Keratinocyte (primary cell): ENCODE measurements at regions not wholly inside any gene's neighbourhood (a gene's known extent, or its start where the extent isn't known, plus 50 kb on each side); places are given as distances from the start of the nearest gene placed in this dataset.

Experiments used
- DNase-seq: peaks from one replicate; pipeline ENCODE4 v3.0.0-alpha.2; 2011; ENCODE audit warnings: low read depth, missing footprints, low spot score
- FAIRE-seq: peaks from 2 replicates; lab custom pipeline; 2011; peaks lifted over from hg19 to GRCh38; lab: Jason Lieb, UNC
- H2AFZ ChIP-seq: 2 replicates; pipeline ENCODE4 v1.6.0; 2012; ENCODE audit warnings: low read length, control low read depth, inconsistent platforms; ENCODE audit not compliant: control insufficient read depth
- H3K27ac ChIP-seq: 2 replicates; pipeline ENCODE4 v1.5.1; 2011; ENCODE audit warnings: low read length; ENCODE audit not compliant: control insufficient read depth, insufficient read depth
- H3K27me3 ChIP-seq: 3 replicates; pipeline ENCODE4 v1.6.0; 2011; ENCODE audit warnings: low read length; ENCODE audit not compliant: control insufficient read depth, insufficient read depth; ENCODE audit errors: extremely low read depth
- H3K36me3 ChIP-seq, 2 experiments: 2 replicates in 1 of 2; 3 replicates in 1 of 2; pipeline ENCODE4 v1.5.1; 2011; ENCODE audit warnings: low read length in 2 of 2, mild to moderate bottlenecking in 1 of 2; ENCODE audit not compliant: control insufficient read depth in 2 of 2, insufficient read depth in 2 of 2; ENCODE audit errors: extremely low read depth in 1 of 2
- H3K4me1 ChIP-seq: 3 replicates; pipeline ENCODE4 v1.5.1; 2011; ENCODE audit warnings: low read length; ENCODE audit not compliant: control insufficient read depth, insufficient read depth; ENCODE audit errors: extremely low read depth
- H3K4me2 ChIP-seq: 3 replicates; pipeline ENCODE4 v1.6.0; 2011; ENCODE audit warnings: low read depth, low read length; ENCODE audit not compliant: control insufficient read depth, insufficient read depth; ENCODE audit errors: extremely low read depth
- H3K4me3 ChIP-seq, 3 experiments: fragments of 200-600 bp in 1 of 3; sonication (generic) in 1 of 3; 2 replicates in 2 of 3; 3 replicates in 1 of 3; pipeline ENCODE4 v1.5.1; 2011 to 2016; ENCODE audit warnings: low read length in 3 of 3, mild to moderate bottlenecking in 3 of 3, control low read depth in 2 of 3, inconsistent platforms in 1 of 3, low read depth in 1 of 3, mixed read lengths in 1 of 3, mixed run types in 1 of 3, moderate library complexity in 1 of 3; ENCODE audit not compliant: control insufficient read depth in 2 of 3, insufficient read depth in 2 of 3; ENCODE audit errors: extremely low read depth in 1 of 3
- H3K79me2 ChIP-seq: 2 replicates; pipeline ENCODE4 v1.6.0; 2012; ENCODE audit warnings: low read length; ENCODE audit not compliant: control insufficient read depth, insufficient read depth
- H3K9ac ChIP-seq: 3 replicates; pipeline ENCODE4 v1.6.0; 2011; ENCODE audit warnings: low read length; ENCODE audit not compliant: control insufficient read depth, insufficient read depth; ENCODE audit errors: extremely low read depth
- H3K9me1 ChIP-seq: 3 replicates; pipeline ENCODE4 v1.6.0; 2011; ENCODE audit warnings: low read length; ENCODE audit not compliant: control insufficient read depth, insufficient read depth; ENCODE audit errors: extremely low read depth
- H3K9me3 ChIP-seq: 2 replicates; pipeline ENCODE4 v1.5.1; 2012; ENCODE audit warnings: low read depth, low read length; ENCODE audit not compliant: control insufficient read depth
- H4K20me1 ChIP-seq: 3 replicates; pipeline ENCODE4 v1.6.0; 2011; ENCODE audit warnings: low read length; ENCODE audit not compliant: control insufficient read depth, insufficient read depth; ENCODE audit errors: extremely low read depth
- CTCF ChIP-seq, 3 experiments: IDR thresholded peaks in 1 of 3; conservative IDR thresholded peaks in 1 of 3; optimal IDR thresholded peaks in 1 of 3; 2 replicates in 2 of 3; 3 replicates in 1 of 3; pipeline versions ENCODE3 to v1.5.1; 2011; ENCODE audit warnings: low read length in 3 of 3, mild to moderate bottlenecking in 3 of 3, moderate library complexity in 2 of 3, control low read depth in 1 of 3, inconsistent platforms in 1 of 3; ENCODE audit not compliant: insufficient read depth in 2 of 3; ENCODE audit errors: extremely low read depth in 1 of 3
- EZH2 ChIP-seq: IDR thresholded peaks from one replicate; pipeline ENCODE4 v1.6.1; 2012; ENCODE audit warnings: inconsistent platforms, mild to moderate bottlenecking, low read length, moderate library complexity
- dilution Hi-C: fragments of 300-500 bp; cut with MboI; formaldehyde crosslinking; loops from one replicate; pipeline ENCODE4 v1.7.0; 2020; ENCODE audit warnings: low sequenced_read_pairs; ENCODE audit not compliant: extremely low pct_ligation_motif_present

DNA sequence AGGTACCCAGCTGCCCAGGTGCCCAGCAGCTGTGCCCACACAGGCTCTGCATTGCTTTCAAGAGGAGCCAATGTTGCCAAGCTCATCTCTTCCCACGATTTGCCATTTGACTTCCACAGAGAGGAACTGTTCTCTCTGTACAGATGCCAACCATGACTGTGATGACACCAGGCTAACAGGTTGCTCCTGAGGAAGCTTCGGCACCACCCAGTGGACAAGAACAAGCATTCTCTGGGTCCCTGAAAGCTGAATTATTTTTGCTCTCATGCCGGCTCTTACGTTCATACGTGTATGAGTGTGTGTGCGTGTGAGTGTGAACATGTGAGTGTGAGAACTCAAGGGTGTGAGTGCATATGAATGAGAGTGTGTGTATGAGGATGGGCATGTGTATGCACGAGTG is 535.2 kb downstream of the LIG4 start:
- H3K27me3 ChIP-seq, result no peaks in the 10 kb centered on the region
- no peak overlapping the region for H3K9ac ChIP-seq
- TF ChIP-seq EZH2 (no peak), CTCF (optimal IDR thresholded peaks at IDR 0.05 in 1 of 3, IDR thresholded peaks at IDR 0.05 in 1 of 3, conservative IDR thresholded peaks at IDR 0.05 in 1 of 3; ENCODE audit: extremely low read depth in 1 of 3, insufficient read depth in 2 of 3, low read length in 3 of 3) (no peak)
- dilution Hi-C loops, result no loop called here
- FAIRE-seq, result no peak
- H3K4me3 ChIP-seq, result no peak overlapping the region
- no peaks in the 10 kb centered on the region for H3K9me3 ChIP-seq
- no peak overlapping the region for H3K4me2 ChIP-seq
- no peaks in the 10 kb centered on the region for H3K9me1 ChIP-seq
- DNase-seq, result no peak
- H3K36me3 ChIP-seq, result no peaks in the 10 kb centered on the region
- H2AFZ ChIP-seq, result no peak overlapping the region
- no peaks in the 10 kb centered on the region for H4K20me1 ChIP-seq
- no peaks in the 10 kb centered on the region for H3K4me1 ChIP-seq
- no peak overlapping the region for H3K27ac ChIP-seq
- H3K79me2 ChIP-seq, result no peaks in the 10 kb centered on the region

- Histone ChIP-seq H3K4me2 (no peak overlapping the region), H4K20me1 (no peaks in the 10 kb centered on the region), H3K27ac (no peak overlapping the region), H3K9me3 (no peaks in the 10 kb centered on the region), H3K4me3 (no peak overlapping the region), H3K4me1 (no peaks in the 10 kb centered on the region), H2AFZ (no peak overlapping the region), H3K9ac (no peak overlapping the region), H3K9me1 (no peaks in the 10 kb centered on the region), H3K79me2 (no peaks in the 10 kb centered on the region), H3K27me3 (no peaks in the 10 kb centered on the region), H3K36me3 (no peaks in the 10 kb centered on the region)
- dilution Hi-C loops, result no loop called here
- FAIRE-seq (no peak), DNase-seq (no peak)
- TF ChIP-seq CTCF (optimal IDR thresholded peaks at IDR 0.05 in 1 of 3, IDR thresholded peaks at IDR 0.05 in 1 of 3, conservative IDR thresholded peaks at IDR 0.05 in 1 of 3; ENCODE audit: extremely low read depth in 1 of 3, insufficient read depth in 2 of 3, low read length in 3 of 3) (no peak), EZH2 (no peak)
These were observed 537.2 kb downstream of the LIG4 start for GRCh38 chr13:107678075-107678689.
